ENCODE measurements at regions not wholly inside any gene's neighbourhood (a gene's known extent, or its start where the extent isn't known, plus 50 kb on each side); places are given as distances from the start of the nearest gene placed in this dataset.

DNA sequence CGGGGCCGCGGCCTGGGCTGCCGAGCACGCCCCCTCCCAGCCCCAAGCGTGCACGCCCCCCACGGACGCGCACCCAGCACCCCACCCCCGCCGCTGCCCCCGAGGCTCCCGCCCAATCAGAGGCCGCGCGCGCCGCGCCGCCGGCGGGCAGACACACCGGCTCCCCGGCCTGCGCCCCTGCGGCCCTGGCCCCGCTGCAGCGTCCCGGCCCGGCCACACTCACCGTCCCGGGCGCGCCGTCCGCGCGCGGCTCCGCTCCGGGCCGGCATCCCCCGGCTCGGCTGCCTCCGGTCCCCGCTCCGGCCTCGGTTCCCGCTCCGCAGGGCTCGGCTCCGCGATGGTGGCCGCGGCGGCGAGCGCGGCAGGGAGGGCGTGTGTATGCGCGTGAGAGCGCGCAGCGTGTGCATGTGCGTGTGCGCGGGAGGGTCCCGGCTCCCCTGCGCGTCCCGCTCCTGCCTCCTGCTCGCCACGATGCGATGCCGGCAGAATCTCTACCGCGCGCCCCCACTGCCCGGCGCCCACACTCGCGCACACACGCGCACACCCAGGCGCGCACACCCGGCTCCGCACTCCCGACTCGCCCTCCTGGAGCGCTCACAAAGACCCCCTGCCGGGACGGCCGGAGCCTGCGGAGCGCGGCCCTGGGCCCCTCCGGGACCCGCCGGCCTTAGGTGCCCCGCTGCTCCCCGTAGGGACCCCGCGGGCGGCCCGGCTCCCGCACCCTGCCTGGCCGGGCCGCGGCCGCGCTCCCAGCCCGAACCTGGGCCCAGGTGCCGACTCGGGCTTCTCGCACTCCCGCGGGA is 186.5 kb upstream of the LINGO1 start:
- no peak for DNase-seq (ENCODE audit: low spot score)

GRCh38 chr15:77818484-77819047 is 185.9 kb upstream of the LINGO1 start:
- DNase-seq (ENCODE audit: low spot score): no peak

DNA sequence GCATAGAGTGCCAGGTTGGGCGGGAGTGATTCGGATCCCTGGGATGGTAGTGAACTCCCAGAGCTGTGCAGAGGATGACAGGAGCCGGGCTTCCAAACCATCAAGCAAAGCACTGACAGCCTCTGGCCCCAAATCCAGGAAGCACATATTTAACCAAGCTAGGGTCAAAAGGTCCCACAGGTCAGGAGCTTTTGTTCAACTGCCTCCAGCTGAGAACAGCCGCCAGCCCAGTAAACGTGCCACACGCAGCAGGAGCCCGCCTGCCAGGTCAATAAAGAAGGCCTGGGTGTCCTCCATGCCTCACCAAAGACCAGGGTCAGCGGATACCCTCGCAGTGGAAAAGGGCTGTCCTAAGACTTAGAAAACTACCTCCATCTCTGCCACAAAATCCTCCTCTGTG is 184.7 kb upstream of the LINGO1 start:
- DNase-seq (ENCODE audit: low spot score): no peak

DNA sequence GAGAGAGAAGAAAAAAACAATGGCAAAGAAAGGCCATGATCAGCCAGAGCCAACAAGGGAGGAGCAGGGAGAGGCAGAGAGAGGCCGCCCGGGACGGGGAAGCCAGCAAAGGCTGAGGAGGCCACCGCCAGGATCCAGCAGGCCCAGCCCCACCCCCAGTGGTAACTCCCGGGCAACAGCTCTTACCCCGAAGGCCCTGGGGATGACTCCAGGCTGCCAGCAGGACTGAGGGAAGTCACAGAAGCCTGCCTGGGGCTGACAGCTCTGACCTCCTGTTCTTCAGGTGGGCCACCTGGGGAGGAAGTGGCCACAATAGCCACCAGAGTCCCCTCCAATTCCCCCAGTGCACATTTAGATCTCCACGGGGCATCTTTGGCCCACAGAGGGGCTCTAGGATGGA is 184.3 kb upstream of the LINGO1 start:
- no peak for DNase-seq (ENCODE audit: low spot score)

DNA sequence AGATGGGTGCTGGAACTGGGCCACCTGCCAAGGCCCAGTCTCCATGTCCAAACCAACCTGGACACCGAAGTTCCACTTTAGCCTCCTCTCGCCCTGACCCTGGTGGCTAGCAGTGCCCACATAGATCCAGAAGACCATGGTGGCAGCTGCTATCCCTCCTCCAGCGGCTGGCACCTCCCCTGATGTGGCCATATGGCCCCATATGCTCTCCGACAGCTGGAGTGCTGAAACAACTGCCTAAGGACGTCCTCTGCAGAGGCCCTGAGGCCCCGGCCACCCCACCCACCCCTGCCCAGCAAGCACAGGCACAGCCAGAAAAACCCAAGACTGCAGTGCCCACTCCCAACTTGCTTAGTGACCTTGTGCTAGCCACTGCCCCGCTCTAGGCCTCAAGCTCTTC is 182.3 kb upstream of the LINGO1 start:
- DNase-seq (ENCODE audit: low spot score): no peak

GRCh38 chr15:77812664-77813063 is 180.0 kb upstream of the LINGO1 start:
- DNase-seq (ENCODE audit: low spot score): no peak

DNA sequence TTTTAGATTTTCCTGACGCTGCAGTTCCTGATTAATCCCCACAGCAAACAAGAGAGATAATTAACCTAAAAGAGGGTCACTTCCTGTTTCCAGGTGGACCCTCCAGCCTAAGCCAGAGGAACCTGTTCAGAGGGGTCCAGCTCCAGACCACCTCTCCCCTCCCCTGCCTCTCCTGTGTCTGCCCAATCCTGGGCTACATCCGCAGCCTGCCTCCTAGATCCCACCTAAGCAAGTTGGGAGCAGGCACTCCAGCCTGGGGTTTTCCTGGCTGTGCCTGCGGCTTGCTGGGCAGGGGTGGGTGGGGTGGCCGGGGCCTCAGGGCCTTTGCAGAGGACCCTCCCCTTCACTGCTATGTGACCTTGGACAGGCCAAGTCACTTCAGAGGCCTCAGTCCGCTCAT is 178.6 kb upstream of the LINGO1 start:
- DNase-seq (ENCODE audit: low spot score): no peak

GRCh38 chr15:77810130-77810571 is 177.4 kb upstream of the LINGO1 start:
- DNase-seq (ENCODE audit: low spot score): no peak

DNA sequence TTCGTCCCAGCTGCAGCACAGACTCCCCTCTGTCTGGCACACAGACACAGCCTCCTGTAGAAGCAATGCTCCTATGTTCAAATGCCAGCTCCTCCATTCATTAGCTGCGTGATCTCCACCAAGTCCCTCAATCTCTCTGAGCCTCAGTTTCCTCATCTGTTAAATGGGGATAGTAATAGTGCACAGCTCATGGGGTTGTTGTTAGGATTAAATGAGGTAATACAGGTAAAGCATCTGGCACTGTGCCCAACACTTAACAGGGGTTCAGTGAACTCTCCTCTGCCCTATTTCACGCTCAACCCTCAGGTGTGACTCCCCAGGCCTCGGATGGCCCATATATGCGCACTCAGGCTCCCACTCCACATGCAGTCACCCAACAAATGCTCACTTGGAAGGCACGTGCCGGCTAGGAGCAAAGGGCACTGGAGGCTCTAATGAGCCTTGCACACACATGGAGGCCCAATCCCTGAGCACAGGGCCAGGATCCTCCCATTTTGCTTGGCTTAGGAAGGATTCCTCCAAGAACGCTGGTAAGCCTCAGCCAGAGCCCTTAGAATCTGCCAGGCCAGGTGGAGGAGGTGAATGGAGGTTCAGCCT is 176.0 kb upstream of the LINGO1 start:
- no peak for DNase-seq (ENCODE audit: low spot score)

DNA sequence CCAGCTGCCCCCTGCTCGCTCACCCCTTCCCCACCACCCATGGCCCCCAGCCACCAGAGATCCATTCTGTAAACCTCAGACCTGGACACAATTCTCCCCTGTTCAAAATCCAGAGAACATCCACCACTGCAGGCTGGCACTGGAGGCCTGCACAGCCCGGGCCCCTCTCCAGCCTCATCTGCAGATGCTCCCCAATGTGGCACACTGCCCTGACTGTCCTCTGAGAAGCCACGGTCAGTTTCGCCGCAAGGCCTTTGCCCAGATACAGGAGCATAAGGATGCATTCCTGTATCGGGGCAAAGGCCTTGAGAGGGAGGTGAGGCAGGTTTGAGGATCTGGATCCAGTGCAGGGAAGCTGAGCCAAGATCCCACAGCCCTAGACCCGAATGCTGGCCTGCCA is 175.4 kb upstream of the LINGO1 start:
- no peak for DNase-seq (ENCODE audit: low spot score)

DNA sequence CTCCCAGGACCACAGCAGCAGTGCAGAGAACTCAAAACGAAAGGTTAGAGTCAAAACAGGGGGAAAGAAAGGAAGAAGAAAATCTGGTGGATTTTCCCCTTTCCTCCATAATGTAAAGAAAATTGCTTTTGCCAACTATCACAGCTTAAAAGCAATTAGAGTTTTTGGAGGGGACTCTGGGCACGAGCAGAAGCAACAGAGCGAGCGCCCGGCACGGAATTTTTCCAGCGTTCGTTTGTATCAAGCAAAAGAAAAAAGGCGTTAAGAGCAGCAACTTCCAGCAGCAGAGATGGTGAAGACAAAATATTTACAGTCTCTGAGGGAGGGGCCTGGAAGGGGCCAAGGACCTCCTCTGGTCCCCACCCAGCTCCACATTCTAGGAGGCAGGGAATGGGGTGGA is 174.9 kb upstream of the LINGO1 start:
- no peak for DNase-seq (ENCODE audit: low spot score)

DNA sequence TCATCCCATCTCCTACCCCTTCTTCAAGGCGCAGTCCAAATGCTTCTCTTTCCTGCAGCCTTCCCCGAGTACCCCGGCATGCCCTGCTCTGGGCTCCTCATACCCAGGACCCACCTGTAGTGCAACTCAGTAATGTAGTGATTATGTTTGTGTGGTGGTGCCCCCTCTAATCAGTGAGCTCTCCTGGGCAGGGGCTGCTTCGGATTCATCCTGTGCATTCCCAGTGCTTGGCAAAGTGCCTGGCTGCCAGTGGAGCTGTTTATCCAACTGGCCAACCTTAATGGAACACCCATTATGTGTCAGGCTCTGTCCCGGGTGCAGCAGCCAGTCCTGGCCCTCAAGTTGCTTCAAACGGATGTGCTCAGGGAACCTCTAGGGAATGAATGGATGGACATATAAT is 174.4 kb upstream of the LINGO1 start:
- no peak for DNase-seq (ENCODE audit: low spot score)

GRCh38 chr15:77804210-77804609 is 171.5 kb upstream of the LINGO1 start:
- DNase-seq (ENCODE audit: low spot score): no peak

DNA sequence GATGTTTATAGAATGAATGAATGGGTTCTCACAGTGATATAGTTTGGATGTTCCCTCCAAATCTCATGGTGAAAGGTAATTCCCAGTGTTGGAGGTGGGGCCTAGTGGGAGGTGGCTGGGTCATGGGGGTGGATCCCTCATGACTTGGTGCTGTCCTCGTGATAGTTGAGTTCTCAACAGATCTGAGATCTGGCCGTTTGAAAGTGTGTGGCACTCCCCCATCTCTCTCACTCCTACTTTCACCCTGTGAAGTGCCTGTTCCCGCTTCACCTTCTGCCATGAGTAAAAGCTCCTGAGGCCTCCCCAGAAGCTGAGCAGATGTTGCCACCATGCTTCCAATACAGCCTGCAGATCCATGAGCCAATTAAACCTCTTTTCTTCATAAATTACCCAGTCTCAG is 170.8 kb upstream of the LINGO1 start:
- no peak for DNase-seq (ENCODE audit: low spot score)

DNA sequence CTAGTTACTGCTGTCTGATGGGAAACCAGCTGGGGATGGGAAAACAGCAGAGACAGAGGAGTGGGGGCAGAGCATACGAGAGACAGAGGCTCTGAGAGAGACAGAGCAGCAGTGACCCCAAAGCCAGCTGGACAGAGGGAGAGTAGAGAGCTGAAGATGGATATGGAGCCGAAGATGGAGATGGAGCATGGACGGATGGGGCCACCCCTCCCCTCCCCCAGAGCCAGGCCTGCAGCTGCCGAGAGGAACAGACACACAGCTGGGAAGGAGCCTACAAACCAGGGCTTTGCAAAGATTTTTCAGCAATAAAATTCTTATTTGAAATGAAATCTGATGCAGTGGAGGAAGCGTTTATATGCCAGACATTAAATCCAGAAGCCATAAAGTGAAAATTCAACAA is 167.6 kb upstream of the LINGO1 start:
- no peak for DNase-seq (ENCODE audit: low spot score)

- DNase-seq (ENCODE audit: low spot score): no peak
Measured at GRCh38 chr15:77798847-77799246, 166.1 kb upstream of the LINGO1 start.

GRCh38 chr15:77798151-77798835 is 165.6 kb upstream of the LINGO1 start:
- no peak for DNase-seq (ENCODE audit: low spot score)

- peak; percentile 31 for DNase-seq (ENCODE audit: low spot score)
Measured at GRCh38 chr15:77797270-77797669, 164.6 kb upstream of the LINGO1 start.

DNA sequence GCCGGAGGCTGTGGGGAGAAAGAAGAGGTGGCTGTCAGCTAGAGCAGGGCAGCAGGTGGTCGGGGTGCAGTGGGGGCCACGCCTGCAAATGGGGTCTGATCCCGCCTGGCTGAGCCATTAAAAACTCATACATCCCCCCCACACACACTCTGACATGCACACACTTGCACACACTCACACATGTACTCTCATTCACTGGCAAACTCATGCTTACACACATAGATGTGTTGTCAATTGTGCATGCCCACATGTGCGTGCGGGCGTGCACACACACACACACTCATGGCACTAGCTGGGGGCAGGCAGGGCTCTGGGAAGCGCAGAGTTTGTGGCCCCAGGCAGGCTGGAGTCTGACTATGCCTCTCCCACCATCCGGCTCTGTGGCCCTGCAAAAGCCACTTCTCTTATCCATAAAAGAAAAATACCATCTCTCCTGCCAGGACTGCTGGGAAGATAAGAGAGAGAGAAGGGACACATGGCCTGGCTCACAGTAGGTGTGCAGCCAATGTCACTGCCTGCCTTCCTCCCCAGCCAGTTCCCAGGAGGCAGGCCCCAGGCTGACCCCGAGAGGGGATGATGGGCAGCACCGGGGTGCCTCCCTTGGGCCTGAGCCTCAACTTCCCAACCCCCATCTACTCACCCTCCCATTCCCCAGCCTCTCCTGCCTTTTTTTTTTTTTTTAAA is 163.5 kb upstream of the LINGO1 start:
- DNase-seq (ENCODE audit: low spot score): no peak

DNA sequence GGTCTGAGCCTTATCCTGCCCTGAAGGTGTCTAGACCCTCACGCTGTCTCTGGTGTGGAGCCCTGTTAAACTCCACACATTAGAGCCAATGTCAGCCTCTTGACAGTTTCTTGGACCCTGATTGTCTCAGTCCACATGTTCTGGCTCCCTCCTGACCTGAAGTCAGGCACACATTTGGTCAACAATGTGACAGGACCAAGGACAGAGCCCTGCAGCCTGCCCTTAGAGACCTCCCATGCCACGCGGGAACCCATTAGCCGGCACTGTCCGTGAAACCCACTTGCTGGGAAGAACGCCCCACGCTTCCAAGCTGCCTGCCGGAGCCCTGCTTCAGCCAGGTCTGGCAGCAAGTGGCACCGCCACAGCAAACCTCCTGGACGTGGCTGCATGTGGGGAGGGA is 162.7 kb upstream of the LINGO1 start:
- no peak for DNase-seq (ENCODE audit: low spot score)

DNA sequence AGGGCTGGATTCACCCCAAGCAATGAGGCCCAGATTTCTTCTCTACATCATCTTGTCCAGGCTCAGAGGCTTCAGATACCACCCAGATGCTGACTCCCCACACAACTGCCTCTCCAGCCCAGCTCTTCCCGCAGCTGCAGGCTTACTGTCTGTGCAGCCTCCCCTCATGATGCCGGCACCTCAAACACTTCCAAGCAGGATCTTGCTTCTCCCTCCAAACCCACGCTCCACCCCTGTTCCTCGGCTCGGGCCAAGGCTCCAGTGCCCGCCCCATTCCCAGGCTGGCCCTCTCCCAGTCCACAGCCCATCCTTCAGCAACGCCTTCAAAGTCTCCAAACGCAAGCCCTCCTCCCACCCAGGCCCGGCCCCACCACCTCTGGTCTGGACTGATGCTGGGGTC is 159.2 kb upstream of the LINGO1 start:
- DNase-seq (ENCODE audit: low spot score): no peak

DNA sequence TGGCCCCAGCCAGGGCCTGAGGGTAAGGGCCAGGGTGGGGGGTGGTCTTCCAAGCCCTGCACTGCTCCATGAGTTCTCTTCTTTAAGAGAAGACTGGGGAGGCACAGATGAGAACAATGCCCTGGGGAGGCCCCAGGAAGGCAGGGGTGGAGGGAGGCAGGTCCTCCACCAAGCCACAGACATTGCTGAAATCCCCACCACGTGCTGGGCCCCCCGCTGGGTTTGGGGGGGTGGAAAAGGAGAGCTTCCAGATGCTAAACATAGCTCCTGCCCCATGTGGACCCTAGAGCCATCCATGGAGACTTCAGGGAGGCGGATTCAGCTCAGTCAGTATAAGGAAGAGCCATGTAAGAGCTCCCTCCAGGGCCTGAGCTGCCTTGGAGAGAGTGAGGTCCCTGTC is 157.8 kb upstream of the LINGO1 start:
- DNase-seq (ENCODE audit: low spot score): no peak
